Activated T-helper 17 cell treated with anti-CD3 and anti-CD28 coated beads, Interleukin-2, amount 50 U/mL, for 72 hours (primary cell): ENCODE measurements at regions not wholly inside any gene's neighbourhood (a gene's known extent, or its start where the extent isn't known, plus 50 kb on each side); places are given as distances from the start of the nearest gene placed in this dataset.

Source experiments
- ATAC-seq: fragments of 150-1000 bp; cut with Tn5 transposase; replicated peaks from 2 replicates; pipeline ENCODE4 v1.10.0; 2021; ENCODE audit warnings: mild to moderate bottlenecking, moderate library complexity
- H3K27ac Mint-ChIP-seq: one replicate; pipeline ENCODE4 v1.8.0; 2022; ENCODE audit warnings: mixed read lengths
- H3K27me3 Mint-ChIP-seq: one replicate; pipeline ENCODE4 v1.8.0; 2022; ENCODE audit warnings: mixed read lengths
- H3K36me3 Mint-ChIP-seq: one replicate; pipeline ENCODE4 v1.8.0; 2022; ENCODE audit warnings: low read depth, mild to moderate bottlenecking, mixed read lengths
- H3K4me1 Mint-ChIP-seq: one replicate; pipeline ENCODE4 v1.8.0; 2022; ENCODE audit warnings: mixed read lengths
- H3K4me3 Mint-ChIP-seq: one replicate; pipeline ENCODE4 v1.8.0; 2022; ENCODE audit warnings: mild to moderate bottlenecking, mixed read lengths
- H3K9me3 Mint-ChIP-seq: one replicate; pipeline ENCODE4 v1.8.0; 2022; ENCODE audit warnings: mixed read lengths

DNA sequence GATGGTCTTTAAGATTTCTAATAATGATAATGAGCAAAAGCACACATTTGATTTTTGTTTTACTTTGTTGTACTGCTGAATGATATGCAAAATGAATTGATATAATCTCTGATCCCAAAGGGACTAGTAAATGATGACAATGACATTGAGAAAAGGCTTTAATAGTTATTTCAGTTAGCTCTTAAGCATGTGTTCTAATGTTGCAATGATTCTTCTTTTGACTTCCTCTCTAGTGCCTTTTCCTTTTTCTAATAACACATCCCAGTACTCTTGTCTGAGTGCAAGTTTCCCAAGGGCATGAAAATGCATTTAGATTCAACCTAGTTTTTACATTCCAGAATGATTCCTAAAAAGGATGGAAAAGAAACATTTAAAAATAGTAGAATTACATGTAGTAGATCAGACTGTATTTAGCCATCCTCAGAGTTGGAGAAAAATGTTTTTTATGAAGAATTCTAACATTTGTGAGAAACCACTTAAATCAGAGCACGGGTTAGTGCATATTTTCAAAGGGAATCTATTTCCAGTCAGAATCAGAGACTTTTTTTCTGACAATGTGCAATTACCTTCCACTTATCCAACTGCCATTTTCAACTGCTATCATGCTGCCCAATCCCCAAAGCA is 508.8 kb downstream of the C4orf33 start:
- no peak for ATAC-seq
- Mint-ChIP-seq H3K9me3 (peaks cover 4% of the 10 kb centered on the region), H3K27ac (no peak overlapping the region), H3K4me3 (no peak overlapping the region), H3K4me1 (no peaks in the 10 kb centered on the region), H3K36me3 (no peaks in the 10 kb centered on the region), H3K27me3 (no peaks in the 10 kb centered on the region)

GRCh38 chr4:129614611-129615010 is 518.7 kb downstream of the C4orf33 start:
- Mint-ChIP-seq H3K9me3 (no peaks in the 10 kb centered on the region), H3K27ac (no peak overlapping the region), H3K4me1 (no peaks in the 10 kb centered on the region), H3K4me3 (no peak overlapping the region), H3K36me3 (no peaks in the 10 kb centered on the region), H3K27me3 (no peaks in the 10 kb centered on the region)
- no peak for ATAC-seq

DNA sequence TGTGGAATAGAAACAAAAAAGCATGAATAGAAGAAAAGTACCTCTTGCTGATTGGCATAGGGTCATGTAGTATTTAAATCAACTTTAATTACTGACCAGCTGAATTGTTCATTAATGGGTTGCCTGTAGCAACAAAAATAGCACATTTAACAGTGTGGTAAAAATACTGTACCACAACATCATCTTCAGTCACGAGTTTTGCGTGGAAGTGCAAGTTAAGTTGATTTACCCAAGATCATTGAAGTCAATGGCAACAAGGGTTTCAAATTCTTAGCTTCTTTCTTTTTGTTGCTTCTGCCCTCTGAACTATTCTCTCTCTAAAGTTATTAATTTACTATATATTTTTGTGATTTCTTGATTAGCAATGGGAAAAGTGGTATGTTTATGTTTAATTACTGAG is 526.6 kb downstream of the C4orf33 start:
- Mint-ChIP-seq H3K4me3 (no peak overlapping the region), H3K36me3 (no peaks in the 10 kb centered on the region), H3K27ac (no peak overlapping the region), H3K27me3 (peaks cover 7% of the 10 kb centered on the region), H3K9me3 (peaks cover 4% of the 10 kb centered on the region), H3K4me1 (no peaks in the 10 kb centered on the region)
- ATAC-seq = no peak

- Mint-ChIP-seq H3K27ac (no peak overlapping the region), H3K9me3 (peaks cover 4% of the 10 kb centered on the region), H3K4me1 (no peaks in the 10 kb centered on the region), H3K27me3 (peaks cover 7% of the 10 kb centered on the region), H3K4me3 (no peak overlapping the region), H3K36me3 (no peaks in the 10 kb centered on the region)
- ATAC-seq = no peak
These were observed 527.4 kb downstream of the C4orf33 start for GRCh38 chr4:129623233-129623875.

- no peak for ATAC-seq
- no peaks in the 10 kb centered on the region for H3K9me3 Mint-ChIP-seq
- no peaks in the 10 kb centered on the region for H3K36me3 Mint-ChIP-seq
These were observed 545.2 kb downstream of the C4orf33 start for GRCh38 chr4:129641179-129641578.

DNA sequence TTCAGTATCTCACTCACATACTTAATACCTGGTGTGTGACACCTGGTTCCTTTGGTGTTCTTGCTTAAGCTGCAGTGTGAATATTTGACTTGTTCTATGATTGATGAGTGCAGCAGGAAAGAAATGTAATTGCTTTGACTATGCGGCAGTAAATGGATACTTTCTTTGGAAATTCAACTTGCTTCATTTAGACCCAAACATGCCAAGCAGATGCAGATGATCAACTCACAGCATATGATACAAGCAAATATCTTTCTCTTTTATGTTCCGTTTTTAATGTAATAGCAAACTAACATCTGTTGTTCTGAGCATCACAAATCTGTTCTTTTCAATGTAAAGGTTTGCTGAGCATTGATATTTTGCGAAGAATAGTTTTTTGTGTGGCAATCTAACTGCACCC is 549.5 kb downstream of the C4orf33 start:
- Mint-ChIP-seq H3K27me3 (no peaks in the 10 kb centered on the region), H3K36me3 (no peaks in the 10 kb centered on the region), H3K9me3 (no peaks in the 10 kb centered on the region), H3K4me3 (no peak overlapping the region), H3K4me1 (no peaks in the 10 kb centered on the region), H3K27ac (no peak overlapping the region)
- no peak for ATAC-seq

More at GRCh38 chr4:129641179-129641578, 545.2 kb downstream of the C4orf33 start:
- Mint-ChIP-seq H3K27me3 (no peaks in the 10 kb centered on the region), H3K4me1 (no peaks in the 10 kb centered on the region), H3K4me3 (no peak overlapping the region), H3K27ac (no peak overlapping the region)

DNA sequence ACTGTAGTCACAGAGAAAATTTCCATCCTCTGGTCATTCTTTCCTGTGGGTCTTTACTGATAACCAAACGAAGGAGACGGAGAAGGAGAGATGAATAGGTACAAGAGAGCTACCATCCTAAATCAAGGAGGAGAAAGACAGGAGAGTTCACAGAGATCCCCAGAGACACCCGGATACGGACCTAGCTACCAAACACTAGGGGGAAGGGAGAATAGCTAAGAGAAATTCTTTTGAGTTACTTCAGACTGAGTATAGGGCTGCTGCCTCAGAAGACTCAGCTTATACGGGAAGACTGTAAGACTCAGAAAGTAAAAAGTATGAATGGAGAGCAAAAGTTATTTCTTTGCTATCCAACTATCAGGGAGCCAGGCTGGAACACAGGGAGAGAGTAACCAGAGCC is 572.1 kb downstream of the C4orf33 start:
- no peak for ATAC-seq
- H3K4me1 Mint-ChIP-seq = no peaks in the 10 kb centered on the region
- H3K27ac Mint-ChIP-seq = no peak overlapping the region
- H3K36me3 Mint-ChIP-seq = no peaks in the 10 kb centered on the region
- no peak overlapping the region for H3K4me3 Mint-ChIP-seq
- no peaks in the 10 kb centered on the region for H3K27me3 Mint-ChIP-seq
- H3K9me3 Mint-ChIP-seq = no peaks in the 10 kb centered on the region

- Mint-ChIP-seq H3K27me3 (no peaks in the 10 kb centered on the region), H3K9me3 (peaks cover 5% of the 10 kb centered on the region), H3K4me1 (no peaks in the 10 kb centered on the region), H3K4me3 (no peak overlapping the region), H3K27ac (no peak overlapping the region), H3K36me3 (no peaks in the 10 kb centered on the region)
- no peak for ATAC-seq
These were observed 577.0 kb downstream of the C4orf33 start for GRCh38 chr4:129672941-129673340.

- ATAC-seq = no peak
- no peak overlapping the region for H3K27ac Mint-ChIP-seq
- H3K4me1 Mint-ChIP-seq = no peaks in the 10 kb centered on the region
- peaks cover 5% of the 10 kb centered on the region for H3K9me3 Mint-ChIP-seq
- no peak overlapping the region for H3K4me3 Mint-ChIP-seq
- H3K27me3 Mint-ChIP-seq = no peaks in the 10 kb centered on the region
- no peaks in the 10 kb centered on the region for H3K36me3 Mint-ChIP-seq
These were observed 579.1 kb downstream of the C4orf33 start for GRCh38 chr4:129675036-129675435.

DNA sequence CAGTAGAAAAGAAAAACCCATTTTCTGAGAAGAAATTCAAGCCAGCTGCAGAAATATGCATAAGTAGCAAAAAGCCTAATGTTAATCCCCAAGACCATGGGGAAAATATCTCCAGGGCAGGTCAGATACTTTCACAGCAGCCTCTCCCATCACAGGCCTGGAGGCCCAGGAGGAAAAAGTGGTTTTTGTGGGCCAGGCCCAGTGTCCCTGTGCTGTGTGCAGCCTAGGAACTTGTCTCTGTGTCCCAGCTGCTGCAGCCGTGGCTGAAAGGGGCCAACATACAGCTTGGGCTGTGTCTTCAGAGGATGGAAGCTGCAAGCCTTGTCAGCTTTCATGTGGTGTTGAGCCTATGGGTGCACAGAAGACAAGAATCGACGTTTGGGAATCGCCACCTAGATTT is 581.0 kb downstream of the C4orf33 start:
- H3K9me3 Mint-ChIP-seq = peaks cover 5% of the 10 kb centered on the region
- no peaks in the 10 kb centered on the region for H3K36me3 Mint-ChIP-seq
- ATAC-seq = no peak
- no peaks in the 10 kb centered on the region for H3K27me3 Mint-ChIP-seq
- no peak overlapping the region for H3K4me3 Mint-ChIP-seq
- no peak overlapping the region for H3K27ac Mint-ChIP-seq
- H3K4me1 Mint-ChIP-seq = no peaks in the 10 kb centered on the region

- no peak overlapping the region for H3K27ac Mint-ChIP-seq
- H3K4me3 Mint-ChIP-seq = no peak overlapping the region
- H3K9me3 Mint-ChIP-seq = no peaks in the 10 kb centered on the region
- no peaks in the 10 kb centered on the region for H3K36me3 Mint-ChIP-seq
- no peak for ATAC-seq
- H3K4me1 Mint-ChIP-seq = no peaks in the 10 kb centered on the region
- no peaks in the 10 kb centered on the region for H3K27me3 Mint-ChIP-seq
These were observed 586.6 kb downstream of the C4orf33 start for GRCh38 chr4:129682586-129682985.

GRCh38 chr4:129707949-129708348 is 612.0 kb downstream of the C4orf33 start:
- Mint-ChIP-seq H3K36me3 (no peaks in the 10 kb centered on the region), H3K4me3 (no peak overlapping the region), H3K27me3 (no peaks in the 10 kb centered on the region), H3K27ac (no peak overlapping the region), H3K9me3 (peaks cover 7% of the 10 kb centered on the region), H3K4me1 (no peaks in the 10 kb centered on the region)
- ATAC-seq = no peak

- no peak for ATAC-seq
- Mint-ChIP-seq H3K9me3 (peaks cover 7% of the 10 kb centered on the region), H3K27ac (no peak overlapping the region), H3K27me3 (no peaks in the 10 kb centered on the region), H3K4me1 (no peaks in the 10 kb centered on the region), H3K36me3 (no peaks in the 10 kb centered on the region), H3K4me3 (no peak overlapping the region)
These were observed 612.8 kb downstream of the C4orf33 start for GRCh38 chr4:129708784-129709183.

DNA sequence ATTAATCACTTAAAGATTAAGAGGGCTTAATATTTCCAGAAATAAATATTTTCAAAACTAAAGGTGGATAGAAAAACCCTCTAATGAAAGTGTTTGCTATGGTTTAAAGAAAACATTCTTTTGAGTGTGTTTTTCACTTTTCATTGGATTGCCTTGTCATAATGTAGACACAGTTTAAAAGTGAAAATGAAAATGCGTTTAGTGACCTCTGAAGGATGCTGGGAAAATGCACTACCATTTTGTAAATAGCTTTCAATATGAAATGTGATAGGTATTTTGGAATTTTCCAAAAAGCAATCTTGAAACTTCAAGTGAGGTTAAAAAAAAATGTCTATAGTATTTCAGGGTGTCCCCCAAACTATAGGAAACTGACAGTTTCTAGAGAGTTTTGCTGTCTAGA is 642.2 kb downstream of the C4orf33 start:
- no peak for ATAC-seq
- H3K4me3 Mint-ChIP-seq = no peak overlapping the region
- H3K27ac Mint-ChIP-seq = no peak overlapping the region

DNA sequence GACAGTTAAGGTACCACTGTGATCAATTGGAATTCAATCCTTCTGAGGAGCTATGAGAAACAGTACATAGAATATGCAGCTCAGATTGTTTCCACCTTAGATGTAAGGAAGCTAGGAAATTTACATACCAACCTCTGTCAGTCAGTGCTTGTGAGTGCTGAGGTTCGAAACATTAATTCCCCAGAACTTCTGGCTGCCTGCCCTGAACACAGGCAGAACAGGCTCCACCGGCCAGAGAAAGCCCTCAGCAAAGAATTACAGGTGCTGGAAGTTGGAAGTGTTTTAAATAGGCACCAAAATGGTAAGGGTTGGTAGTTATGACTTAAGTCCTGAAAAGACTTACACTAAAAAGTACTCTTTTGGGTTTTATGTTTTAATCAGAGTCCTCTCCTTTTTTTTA is 651.8 kb downstream of the C4orf33 start:
- Mint-ChIP-seq H3K36me3 (no peaks in the 10 kb centered on the region), H3K9me3 (peaks cover 4% of the 10 kb centered on the region), H3K4me1 (no peaks in the 10 kb centered on the region), H3K27me3 (no peaks in the 10 kb centered on the region), H3K27ac (no peak overlapping the region), H3K4me3 (no peak overlapping the region)
- no peak for ATAC-seq

More for the DNA sequence above, 642.2 kb downstream of the C4orf33 start:
- Mint-ChIP-seq H3K4me1 (no peaks in the 10 kb centered on the region), H3K27me3 (no peaks in the 10 kb centered on the region), H3K36me3 (no peaks in the 10 kb centered on the region), H3K9me3 (peaks cover 9% of the 10 kb centered on the region)
